Ascending aorta (tissue), 2 donors: ENCODE measurements at regions not wholly inside any gene's neighbourhood (a gene's known extent, or its start where the extent isn't known, plus 50 kb on each side); places are given as distances from the start of the nearest gene placed in this dataset.
"Not testable (repeated sequence)": the region's sequence is repeated elsewhere in the genome, so short reads cannot be mapped to it uniquely, and the experiment has no call there.

ENCODE experiments used
- DNase-seq, 2 donors: peaks; one replicate each; pipeline ENCODE4 v3.0.0-alpha.2; 2019; ENCODE audit warnings: low spot score in 2 of 2
- H3K27ac ChIP-seq, 2 donors: fragments of 200-600 bp; sonication (generic); one replicate each; pipeline ENCODE4 v1.5.1; 2016 to 2017; ENCODE audit warnings: mild to moderate bottlenecking in 1 of 2
- H3K27me3 ChIP-seq: fragments of 200-600 bp; sonication (generic); one replicate; pipeline ENCODE4 v1.5.1; 2017
- H3K36me3 ChIP-seq, 2 donors: fragments of 200-600 bp; sonication (generic); one replicate each; pipeline ENCODE4 v1.5.1; 2016
- H3K4me1 ChIP-seq, 2 donors: fragments of 200-600 bp; sonication (generic); one replicate each; pipeline ENCODE4 v1.5.1; 2016 to 2017; ENCODE audit warnings: mild to moderate bottlenecking in 1 of 2
- H3K4me3 ChIP-seq, 2 donors: fragments of 200-600 bp; sonication (generic); one replicate each; pipeline ENCODE4 v1.5.1; 2016 to 2017; ENCODE audit warnings: mild to moderate bottlenecking in 1 of 2
- H3K9me3 ChIP-seq, 2 donors: fragments of 200-600 bp; sonication (generic); one replicate each; pipeline ENCODE4 v1.5.1; 2016
- intact Hi-C: fragments of 100-400 bp; cut with DNase I; formaldehyde crosslinking; loops from one replicate; pipeline ENCODE4 v1.15.1; 2023
- TF ChIP-seq, protein P1 (sequence below), 3 experiments: fragments of 200-600 bp in 2 of 3; fragments of 450-650 bp in 1 of 3; sonication (generic) in 2 of 3; IDR thresholded peaks; one replicate each; pipeline ENCODE4 v1.5.1; 2016 to 2019; ENCODE audit warnings: antibody characterized with exemption in 3 of 3, mild to moderate bottlenecking in 1 of 3, moderate library complexity in 1 of 3

DNA sequence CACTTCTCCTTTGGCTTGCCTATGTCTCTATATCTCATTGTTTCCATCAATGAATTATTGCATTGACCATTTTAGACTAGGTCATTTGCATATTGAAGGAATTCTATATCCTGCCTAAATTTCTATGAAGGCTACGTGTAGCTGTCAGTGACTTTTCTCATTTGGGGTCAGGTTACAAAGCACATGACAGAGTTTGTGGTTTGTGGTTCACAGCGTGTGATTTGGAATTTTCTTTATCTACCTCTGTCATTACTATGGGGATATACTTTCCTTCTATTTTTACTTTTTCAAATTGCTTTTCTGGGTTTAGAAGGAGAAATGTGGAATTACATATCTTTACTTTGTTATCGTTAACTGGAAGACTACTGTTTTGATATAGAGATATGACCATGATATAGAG lies 317.3 kb upstream of the CFAP20DC start:
- Histone ChIP-seq H3K27ac (no peak overlapping the region), H3K4me1 (no peaks in the 10 kb centered on the region), H3K36me3 (no peaks in the 10 kb centered on the region), H3K9me3 (no peaks in the 10 kb centered on the region), H3K4me3 (no peak overlapping the region), H3K27me3 (no peaks in the 10 kb centered on the region)
- intact Hi-C loops: no loop called here
- no peak for DNase-seq
- TF ChIP-seq, protein P1, sequence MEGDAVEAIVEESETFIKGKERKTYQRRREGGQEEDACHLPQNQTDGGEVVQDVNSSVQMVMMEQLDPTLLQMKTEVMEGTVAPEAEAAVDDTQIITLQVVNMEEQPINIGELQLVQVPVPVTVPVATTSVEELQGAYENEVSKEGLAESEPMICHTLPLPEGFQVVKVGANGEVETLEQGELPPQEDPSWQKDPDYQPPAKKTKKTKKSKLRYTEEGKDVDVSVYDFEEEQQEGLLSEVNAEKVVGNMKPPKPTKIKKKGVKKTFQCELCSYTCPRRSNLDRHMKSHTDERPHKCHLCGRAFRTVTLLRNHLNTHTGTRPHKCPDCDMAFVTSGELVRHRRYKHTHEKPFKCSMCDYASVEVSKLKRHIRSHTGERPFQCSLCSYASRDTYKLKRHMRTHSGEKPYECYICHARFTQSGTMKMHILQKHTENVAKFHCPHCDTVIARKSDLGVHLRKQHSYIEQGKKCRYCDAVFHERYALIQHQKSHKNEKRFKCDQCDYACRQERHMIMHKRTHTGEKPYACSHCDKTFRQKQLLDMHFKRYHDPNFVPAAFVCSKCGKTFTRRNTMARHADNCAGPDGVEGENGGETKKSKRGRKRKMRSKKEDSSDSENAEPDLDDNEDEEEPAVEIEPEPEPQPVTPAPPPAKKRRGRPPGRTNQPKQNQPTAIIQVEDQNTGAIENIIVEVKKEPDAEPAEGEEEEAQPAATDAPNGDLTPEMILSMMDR (IDR thresholded peaks at IDR 0.05): no peak

DNA sequence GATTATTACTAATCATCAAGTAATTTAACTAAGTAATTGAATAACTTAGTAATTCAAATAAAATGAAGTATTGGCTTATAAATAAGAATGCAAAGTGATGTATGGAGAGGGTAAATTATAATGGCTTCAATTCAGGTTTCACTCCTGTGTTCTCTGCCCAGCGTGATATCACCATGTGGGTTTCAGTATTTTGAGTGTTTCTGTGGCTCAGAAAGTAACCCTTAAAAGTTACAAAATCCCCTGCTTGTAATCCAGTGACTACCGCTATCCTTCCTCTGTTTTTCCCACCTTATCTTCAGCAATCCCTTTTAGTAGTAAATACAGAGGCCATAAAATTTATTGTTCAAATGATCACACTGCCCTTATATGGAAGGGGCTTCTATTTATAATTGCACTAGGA lies 316.4 kb upstream of the CFAP20DC start:
- H3K9me3 ChIP-seq: no peaks in the 10 kb centered on the region
- no peaks in the 10 kb centered on the region for H3K27me3 ChIP-seq
- TF ChIP-seq, protein P1 (IDR thresholded peaks at IDR 0.05): no peak
- H3K4me3 ChIP-seq: no peak overlapping the region
- no peak for DNase-seq
- H3K4me1 ChIP-seq: no peaks in the 10 kb centered on the region
- no peak overlapping the region for H3K27ac ChIP-seq
- intact Hi-C loops: no loop called here
- H3K36me3 ChIP-seq: no peaks in the 10 kb centered on the region

DNA sequence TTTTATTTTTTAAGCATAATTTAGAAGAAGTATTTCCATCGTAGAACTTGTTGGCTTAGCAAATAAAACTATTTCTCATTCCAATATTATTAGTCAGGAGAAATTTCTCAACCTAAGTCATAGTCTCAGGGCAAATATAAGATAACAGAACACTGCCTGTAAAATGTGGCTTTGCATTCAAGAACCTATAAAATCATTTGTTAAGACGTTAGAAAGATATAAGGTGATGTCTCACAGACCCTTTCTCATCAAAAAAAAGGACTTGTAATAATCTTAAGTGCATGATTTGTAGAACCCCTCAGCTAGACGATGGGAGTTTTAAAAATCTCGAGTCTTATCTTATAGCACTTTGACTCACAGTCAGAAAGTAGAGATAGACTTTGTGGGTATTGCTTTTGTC lies 314.7 kb upstream of the CFAP20DC start:
- no peaks in the 10 kb centered on the region for H3K4me1 ChIP-seq
- H3K27ac ChIP-seq: no peak overlapping the region
- H3K36me3 ChIP-seq: no peaks in the 10 kb centered on the region
- intact Hi-C loops: no loop called here
- no peaks in the 10 kb centered on the region for H3K27me3 ChIP-seq
- no peak for DNase-seq
- no peaks in the 10 kb centered on the region for H3K9me3 ChIP-seq
- TF ChIP-seq, protein P1 (IDR thresholded peaks at IDR 0.05): no peak
- H3K4me3 ChIP-seq: no peak overlapping the region

DNA sequence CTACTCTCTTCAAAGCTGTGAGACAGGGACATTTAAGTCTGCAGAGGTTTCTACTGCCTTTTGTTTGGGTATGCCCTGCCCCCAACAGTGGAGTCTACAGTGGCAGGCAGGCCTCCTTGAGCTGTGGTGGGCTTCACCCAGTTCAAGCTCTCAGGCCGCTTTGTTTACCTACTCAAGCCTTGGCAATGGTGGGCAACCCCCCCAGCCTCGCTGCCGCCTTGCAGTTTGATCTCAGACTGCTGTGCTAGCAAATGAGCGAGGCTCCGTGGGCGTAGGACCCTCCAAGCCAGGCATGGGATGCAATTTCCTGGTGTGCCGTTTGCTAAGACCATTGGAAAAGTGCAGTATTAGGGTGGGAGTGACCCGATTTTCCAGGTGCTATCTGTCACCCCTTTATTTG lies 310.5 kb upstream of the CFAP20DC start:
- intact Hi-C loops, H3K4me3 ChIP-seq, H3K9me3 ChIP-seq, DNase-seq, H3K36me3 ChIP-seq, H3K27ac ChIP-seq, H3K27me3 ChIP-seq, H3K4me1 ChIP-seq: not testable (repeated sequence)

DNA sequence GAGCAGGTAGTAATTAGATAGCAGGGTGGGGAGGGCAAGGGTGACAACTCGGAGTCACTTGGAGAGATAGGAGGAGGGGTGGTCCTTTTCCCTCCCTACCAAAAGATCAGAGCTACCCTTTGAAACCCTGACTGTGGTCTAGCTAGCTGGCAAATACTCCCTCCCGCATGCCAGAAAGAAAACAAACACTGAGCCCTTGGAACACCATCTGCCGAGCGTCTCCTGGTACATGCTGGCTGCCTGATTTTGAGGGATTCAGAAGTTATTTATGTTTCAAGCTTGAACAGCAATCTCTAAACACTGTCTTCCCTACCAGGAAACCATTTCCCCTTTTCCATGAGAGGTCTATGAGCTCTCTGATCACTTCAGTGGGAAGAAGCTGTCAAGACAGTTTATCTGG lies 291.6 kb upstream of the CFAP20DC start:
- Histone ChIP-seq H3K9me3 (no peaks in the 10 kb centered on the region), H3K4me3 (no peak overlapping the region), H3K36me3 (no peaks in the 10 kb centered on the region), H3K27me3 (no peaks in the 10 kb centered on the region), H3K27ac (no peak overlapping the region), H3K4me1 (no peaks in the 10 kb centered on the region)
- TF ChIP-seq, protein P1 (IDR thresholded peaks at IDR 0.05): no peak
- no peak for DNase-seq
- intact Hi-C loops: no loop called here

DNA sequence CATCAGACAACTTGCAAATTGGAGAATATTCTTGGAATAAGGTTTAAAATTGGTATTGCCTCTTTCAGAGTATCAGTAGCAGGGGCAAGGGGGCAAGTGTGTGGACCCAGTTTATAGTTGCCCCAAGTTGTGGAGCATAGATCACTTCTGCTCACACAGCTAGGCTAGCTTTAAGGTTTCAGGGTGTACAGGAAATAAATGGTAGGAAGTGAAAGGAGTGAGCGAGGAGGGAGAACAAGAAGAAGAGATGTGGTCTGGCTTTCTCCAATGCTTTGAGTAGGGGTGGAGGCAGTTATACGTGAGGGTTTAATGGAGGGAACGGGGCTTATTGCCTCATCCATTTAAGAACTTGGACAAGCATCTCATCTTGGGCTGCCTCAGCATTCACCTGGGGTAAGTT lies 290.0 kb upstream of the CFAP20DC start:
- Histone ChIP-seq H3K27me3 (no peaks in the 10 kb centered on the region), H3K36me3 (no peaks in the 10 kb centered on the region), H3K4me1 (no peaks in the 10 kb centered on the region), H3K9me3 (no peaks in the 10 kb centered on the region), H3K27ac (no peak overlapping the region), H3K4me3 (no peak overlapping the region)
- no peak for DNase-seq
- intact Hi-C loops: no loop called here
- TF ChIP-seq, protein P1 (IDR thresholded peaks at IDR 0.05): no peak
